DOHH2 (cell line): ENCODE measurements at regions not wholly inside any gene's neighbourhood (a gene's known extent, or its start where the extent isn't known, plus 50 kb on each side); places are given as distances from the start of the nearest gene placed in this dataset.

ENCODE experiments used
- CTCF ChIP-seq: fragments of 200-600 bp; sonication (generic); IDR thresholded peaks from one replicate; pipeline ENCODE4 v1.5.1; 2014; ENCODE audit warnings: antibody characterized with exemption, mild to moderate bottlenecking, low read depth, low read length; ENCODE audit not compliant: poor library complexity, severe bottlenecking
- EZH2phosphoT487 ChIP-seq: fragments of 200-600 bp; sonication (generic); IDR thresholded peaks from 2 replicates; pipeline ENCODE4 v1.6.1; 2017; ENCODE audit warnings: borderline replicate concordance, mild to moderate bottlenecking, antibody characterized with exemption, low read length, moderate library complexity, mixed read lengths

GRCh38 chr6:140082867-140083297 is 708.4 kb upstream of the CITED2 start:
- TF ChIP-seq CTCF (no peak), EZH2phosphoT487 (no peak)
